GM03348 (cell line): ENCODE measurements at regions not wholly inside any gene's neighbourhood (a gene's known extent, or its start where the extent isn't known, plus 50 kb on each side); places are given as distances from the start of the nearest gene placed in this dataset.
"Not testable (repeated sequence)": the region's sequence is repeated elsewhere in the genome, so short reads cannot be mapped to it uniquely, and the experiment has no call there.

Source experiments
- DNase-seq: peaks from one replicate; pipeline ENCODE4 v3.0.0; 2012; ENCODE audit warnings: low spot score

DNA sequence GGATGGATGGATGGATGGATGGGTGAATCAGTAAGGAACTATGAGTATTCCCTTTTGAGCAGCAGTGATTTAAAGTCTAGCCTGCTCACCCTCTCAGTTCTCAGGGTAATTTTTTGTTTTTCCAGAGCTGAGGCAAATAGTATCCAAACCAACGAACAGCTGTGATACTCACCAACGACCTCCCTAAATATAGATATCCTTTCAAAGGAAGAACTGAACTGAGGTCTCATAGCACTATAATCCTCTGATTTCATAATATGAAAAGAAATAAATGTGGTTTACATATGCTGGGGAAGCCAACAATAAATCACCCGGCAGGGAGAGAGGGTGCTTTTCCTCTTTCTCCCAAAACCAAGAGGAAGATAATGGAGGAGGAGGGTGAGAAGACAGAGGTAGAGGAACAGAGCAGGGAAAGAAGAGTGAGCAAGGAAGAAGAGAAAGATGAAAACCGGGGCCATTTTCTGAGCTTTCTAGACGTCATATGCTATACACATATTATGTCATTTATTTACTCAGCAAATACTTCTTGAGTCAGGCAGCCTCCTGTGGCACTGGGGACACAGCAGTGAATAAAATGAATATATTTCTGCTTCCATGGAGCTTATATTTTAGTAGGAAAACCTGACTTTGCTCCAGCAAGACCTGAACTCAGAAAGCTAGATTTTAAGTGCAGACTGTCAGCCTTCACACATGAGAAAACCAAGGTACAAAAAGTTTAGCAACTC, 710.7 kb upstream of the TBX3 start:
- peak; percentile 7 for DNase-seq

DNA sequence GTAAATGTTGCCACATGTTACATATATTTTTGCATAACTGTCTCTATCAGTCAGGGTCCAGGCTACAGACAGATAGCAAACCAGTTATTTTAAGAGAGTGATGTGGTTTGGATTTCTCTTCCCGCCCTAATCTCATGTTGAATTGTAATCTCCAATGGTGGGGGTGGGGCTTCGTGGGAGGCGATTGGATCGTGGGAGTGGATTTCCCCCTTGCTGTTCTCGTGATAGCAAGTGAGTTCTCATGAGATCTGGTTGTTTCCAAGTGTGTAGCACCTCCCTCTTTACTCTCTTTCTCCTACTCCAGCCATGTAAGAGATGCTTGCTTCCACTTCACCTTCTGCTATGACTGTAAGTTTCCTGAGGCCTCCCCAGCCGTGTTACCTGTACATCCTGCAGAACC, 704.2 kb upstream of the TBX3 start:
- no peak for DNase-seq

DNA sequence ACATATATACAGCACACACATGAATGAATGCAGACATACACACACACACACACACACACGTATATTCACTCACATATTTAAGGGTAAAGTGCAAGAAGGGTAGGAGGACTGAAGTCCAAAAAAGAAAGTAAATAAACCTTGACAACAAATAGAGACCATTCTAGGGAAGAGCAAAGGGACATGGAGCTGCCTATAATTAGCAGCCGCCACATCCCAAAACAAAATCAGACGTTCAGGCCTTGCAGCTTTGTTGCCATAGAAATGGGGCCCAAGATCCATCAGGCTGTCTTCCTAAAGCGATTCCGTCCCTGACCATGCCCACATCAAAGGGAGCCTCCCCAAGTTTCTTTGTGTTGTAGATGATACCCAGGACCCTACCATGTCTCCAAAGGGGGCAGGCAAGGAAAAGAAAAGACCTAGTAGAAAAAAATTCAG, 703.5 kb upstream of the TBX3 start:
- DNase-seq, result no peak

DNA sequence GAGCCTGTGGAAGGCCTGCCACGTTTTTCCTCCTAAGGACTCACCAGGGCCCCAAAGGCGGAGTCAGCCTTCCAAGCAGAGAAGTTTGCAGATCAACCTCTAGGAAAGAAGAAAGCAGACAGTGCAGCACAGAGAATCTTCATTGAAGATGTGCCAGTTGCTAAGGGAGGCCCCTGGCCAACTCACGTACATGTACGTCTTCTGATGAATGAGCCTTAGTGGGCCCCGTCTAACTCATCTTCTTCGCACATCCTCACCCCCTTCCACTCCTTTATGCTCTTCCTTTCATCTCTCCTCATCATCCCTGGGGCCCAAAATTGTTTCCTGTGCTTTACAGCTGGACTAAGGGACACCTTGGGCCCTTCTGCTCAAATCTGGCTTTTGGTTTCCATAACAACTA, 703.0 kb upstream of the TBX3 start:
- no peak for DNase-seq

DNA sequence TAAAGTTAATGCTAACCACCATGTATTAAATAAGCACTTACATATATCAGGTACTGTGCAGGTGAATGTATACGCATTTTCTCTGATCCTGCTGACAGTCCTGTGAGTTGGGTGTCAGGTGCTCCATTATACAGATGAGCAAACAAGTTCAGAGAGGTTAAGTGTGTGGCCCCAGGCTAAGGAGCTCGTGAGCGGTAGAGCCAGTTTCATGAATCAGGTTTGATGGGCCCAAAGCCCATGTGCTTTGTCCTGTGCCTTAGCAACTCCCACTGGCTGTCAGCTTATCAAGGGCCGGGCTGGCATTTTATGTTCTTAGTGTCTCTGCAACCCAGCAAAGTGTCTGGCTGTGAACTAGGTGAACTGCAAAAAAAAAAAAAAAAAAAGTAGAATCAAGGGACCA, 701.2 kb upstream of the TBX3 start:
- no peak for DNase-seq

DNA sequence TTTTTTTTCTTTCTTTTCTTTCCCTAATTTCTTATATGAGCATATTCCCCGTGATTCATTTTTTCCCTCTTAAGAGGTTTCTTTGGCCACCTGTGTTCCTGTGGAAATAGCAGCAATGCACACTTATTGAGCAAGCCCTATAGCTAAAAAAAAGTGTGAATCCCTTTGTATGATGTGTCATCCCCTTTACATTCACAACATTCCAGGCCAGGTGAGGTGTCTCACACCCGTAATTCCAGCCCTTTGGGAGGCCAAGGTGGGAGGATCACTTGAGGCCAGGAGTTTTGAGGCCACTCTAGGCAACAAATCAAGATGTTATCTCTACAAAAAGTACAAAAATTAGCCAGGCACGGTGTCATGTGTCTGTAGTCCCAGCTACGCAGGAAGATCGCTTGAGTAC, 700.4 kb upstream of the TBX3 start:
- DNase-seq, result no peak

DNA sequence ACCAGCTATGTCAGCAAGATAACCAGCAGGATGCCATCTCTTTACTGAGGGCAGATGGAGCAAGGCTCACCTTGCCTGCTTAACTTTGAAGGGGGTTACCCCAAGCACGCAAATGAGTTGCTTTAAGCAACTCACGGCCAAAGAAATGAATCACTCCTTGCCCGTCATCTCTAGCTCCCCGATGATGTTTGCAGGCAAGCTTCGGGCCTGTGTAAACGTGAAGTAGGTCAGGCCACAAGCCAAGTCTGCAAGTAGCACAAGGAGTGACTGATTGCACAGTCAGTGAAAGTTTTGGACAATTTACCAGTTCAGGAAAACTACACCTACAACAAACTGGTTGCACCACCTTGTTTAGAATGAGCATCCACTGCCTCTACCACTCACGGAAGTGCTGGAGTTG, 699.7 kb upstream of the TBX3 start:
- no peak for DNase-seq

DNA sequence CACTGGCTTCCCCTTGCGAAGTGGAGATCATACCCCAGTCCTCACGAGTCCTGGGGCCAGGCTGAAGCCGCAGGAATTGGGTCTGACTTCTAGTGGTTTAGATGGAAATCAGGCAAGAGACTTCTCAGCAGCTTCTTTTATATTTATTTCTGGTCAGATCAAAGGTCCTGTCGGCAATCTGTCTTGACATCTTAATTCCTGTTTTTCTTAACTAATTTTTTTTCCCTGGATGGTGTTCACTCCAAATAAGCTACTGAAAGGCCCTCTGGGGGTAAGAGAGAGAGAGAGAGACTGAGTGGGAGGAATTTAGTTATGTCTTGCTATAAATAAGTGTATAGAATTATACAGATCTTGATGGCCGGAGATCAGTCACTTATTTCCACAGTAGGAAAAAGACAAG, 698.7 kb upstream of the TBX3 start:
- no peak for DNase-seq

DNA sequence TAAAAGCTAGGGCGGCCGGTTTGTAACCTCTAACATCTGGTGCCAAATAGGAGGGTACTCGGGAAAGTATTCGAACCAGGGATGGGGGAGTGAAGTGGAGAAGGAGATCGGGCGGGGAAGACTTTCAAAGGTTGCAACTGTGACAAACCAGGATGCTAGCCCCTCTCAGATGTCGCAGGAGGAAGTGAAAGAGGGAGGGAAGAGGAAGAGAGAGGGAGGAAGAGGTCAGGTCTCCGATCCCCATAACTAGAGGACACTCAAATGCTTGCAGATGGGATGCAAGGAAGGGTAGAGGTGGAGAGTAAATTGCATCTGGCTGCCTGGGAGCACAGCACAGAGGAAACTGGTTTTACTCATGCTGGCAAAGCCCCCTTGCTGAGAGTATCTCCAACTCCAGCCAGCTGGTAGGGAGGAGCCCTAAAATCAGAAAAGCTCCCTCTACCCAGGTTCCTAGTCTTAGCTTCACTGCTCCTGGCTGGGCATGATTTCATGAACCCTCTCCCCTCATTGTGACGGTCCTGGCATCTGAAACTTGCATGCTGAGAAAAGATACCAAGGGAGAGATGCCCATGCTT, 696.7 kb upstream of the TBX3 start:
- DNase-seq, result no peak

DNA sequence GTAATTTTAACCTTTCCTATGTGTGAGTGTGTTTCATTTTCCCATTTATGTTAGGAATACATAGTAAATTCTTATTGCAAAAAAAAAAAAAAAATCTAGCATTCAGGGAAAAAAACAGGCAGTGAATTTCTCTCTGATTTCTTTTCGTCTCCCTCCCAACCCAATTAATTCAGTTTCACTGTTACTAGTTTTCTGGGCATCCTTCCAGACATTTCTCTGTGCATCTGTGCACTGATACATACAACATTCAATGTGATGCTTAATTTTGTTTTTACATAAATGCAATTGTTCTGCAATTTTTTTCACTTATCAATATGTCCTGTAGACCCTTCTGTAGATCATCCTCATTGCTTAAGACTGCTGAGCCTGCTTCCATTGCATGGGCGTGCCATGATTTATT, 694.3 kb upstream of the TBX3 start:
- no peak for DNase-seq

DNA sequence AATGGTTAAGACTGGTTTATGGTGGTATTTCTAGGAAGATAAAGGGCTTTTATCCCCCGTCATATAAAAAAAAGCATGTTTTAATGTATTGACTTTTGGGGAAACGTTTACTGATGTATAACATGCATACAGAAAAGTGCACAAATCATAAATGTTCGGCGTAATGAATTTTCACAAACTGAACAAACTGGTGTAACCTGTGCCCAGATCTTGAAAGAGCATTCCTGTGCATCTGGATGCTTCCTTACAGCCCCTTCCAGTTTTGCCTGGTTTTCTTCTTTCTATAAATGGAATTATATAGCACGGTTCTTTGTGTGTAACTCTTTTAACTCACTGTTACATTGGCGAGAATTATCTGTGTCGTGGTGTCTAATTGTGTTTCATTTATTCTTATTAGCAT, 693.8 kb upstream of the TBX3 start:
- no peak for DNase-seq

DNA sequence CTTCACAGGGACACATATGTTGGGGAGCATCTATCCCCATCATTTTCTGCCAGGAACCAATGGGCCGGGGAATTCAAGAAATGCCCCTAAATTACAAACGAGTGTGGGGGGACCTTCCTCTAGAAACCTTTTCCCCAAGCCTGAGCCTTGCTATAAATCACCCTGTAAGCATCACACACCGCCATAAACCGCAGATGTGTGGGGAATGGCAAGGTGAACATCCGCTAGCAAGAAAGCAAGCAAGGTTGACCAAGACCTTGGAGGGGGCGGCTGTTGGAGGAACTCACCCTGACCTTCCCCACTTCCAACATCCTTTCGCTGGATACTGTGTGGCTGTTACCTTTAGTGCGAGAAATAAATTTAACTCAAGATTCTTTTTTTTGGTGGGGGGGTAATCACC, 693.3 kb upstream of the TBX3 start:
- DNase-seq, result no peak

DNA sequence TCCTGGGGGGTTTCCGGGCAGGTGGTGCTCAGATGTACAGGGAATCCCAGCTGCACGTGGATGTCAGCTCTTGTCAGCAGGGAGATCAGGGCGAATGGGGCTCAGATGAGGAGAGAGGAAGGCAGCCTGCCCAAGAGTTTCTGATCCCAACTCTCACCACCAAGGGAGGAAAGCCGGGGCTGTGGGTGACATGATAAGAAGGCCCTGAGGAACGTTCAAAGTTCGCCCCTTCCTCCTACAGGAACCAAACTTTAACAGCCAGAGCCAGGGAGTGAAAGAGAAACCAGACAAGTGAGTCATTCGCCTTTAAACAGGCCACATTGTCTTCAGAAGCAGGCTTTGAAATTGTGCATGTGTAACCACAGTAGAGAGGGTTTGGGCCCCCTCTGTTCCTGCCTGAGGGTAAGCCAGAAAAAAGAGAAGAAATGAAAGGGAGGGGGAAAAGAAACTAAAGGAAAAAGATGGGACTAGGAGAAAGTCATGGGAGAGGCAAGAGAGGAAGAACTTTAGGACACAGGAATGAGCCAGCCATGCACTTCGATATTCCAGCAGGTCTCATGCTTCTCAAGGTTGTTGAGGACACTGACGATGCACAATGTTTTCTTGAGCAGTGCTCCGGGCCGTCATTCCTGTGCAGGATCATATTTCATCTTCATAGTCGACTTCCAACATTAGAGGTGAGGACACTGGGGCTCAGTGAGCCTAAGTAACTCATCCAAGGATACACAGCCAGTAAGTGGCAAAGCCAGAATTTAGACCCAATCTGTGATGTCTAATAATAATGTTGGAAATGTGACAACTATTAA, 691.4 kb upstream of the TBX3 start:
- peak; percentile 72 for DNase-seq

DNA sequence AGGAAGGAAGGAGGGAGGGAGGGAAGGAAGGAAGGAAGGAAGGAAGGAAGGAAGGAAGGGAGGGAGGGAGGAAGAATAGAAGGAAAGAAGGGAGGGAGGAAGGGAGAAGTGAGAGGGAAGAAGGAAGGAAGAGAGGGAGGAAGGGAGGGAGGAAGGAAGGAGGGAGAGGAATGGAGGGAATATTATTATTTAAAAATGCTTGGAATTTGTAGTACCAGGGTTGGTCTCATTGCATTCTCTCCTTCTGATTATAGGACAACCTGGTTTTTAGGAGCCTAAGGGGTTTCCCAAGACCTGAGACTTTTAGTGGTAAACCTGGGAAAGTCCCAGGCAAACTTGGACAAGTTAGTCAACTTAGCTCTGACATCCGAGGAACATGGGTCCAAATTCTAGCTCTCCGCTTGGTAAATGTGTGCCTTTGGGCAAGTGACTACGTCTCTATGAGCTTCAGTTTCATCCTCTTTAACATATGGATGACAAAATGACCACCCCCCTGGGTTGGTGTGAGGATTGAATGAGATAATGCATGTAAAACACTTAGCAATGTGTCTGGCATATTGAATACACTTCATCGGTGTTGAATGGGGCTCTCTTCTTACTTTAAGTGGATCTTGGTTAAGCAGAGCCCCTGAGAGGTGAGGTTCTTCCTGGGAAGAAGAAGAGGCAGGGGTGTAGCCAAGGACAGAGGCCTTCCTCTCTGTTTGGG, 690.7 kb upstream of the TBX3 start:
- DNase-seq, result no peak

DNA sequence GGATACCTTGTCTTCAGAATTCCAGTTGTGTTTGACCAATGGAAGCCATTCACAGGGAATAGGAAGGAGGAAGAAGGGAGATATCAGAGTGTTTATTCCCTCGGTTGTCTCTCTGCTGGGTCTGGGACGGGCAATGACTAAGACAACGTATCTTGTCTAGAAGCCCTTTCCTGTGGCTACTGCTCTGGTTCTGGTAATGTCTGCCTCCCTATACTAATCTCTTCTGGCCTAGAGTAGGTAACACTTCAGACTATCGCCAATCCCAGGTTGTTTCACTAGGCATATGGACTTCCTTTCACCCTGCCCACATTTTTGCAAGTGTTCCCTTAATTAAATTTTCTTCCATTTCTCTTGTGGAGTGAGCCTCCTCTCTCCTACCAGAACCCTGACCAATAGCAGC, 687.7 kb upstream of the TBX3 start:
- no peak for DNase-seq

DNA sequence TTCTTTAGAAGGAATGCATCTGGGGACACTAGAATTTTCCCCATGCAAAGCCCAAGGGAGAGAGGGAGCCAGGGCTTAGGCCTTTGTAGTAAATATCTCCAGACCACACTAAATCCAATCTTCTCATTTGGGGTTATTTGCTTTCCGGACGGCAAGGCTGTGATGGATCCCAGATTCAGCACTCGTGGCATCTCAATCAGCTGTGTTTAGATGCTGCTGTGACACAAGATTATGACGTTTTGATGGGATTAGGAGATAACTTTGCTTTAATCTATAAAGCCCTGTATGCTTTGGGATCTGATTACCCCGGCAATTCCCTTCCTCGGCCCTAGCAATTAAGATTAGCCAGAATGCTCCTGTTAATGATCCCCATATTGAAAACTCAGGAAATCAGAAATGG, 686.7 kb upstream of the TBX3 start:
- no peak for DNase-seq

DNA sequence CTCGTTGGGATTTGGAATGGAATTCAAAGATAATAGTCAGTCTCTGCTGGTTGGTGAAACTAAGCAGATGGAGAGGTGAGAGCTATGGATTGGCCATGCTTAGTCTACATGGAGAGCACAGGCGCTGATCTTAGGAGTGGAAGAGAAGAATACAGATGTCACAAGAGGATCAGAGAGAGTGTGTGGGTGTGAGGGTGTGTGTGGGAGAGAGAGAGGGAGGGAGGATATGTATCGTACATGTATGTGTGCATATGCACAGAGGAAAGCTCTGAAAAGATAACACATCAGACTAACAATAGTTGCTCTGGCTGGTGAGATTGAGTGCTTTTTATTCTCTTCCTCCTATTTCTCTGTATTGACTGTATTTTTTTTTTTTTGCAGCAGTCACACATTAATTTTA, 686.2 kb upstream of the TBX3 start:
- DNase-seq, result no peak

DNA sequence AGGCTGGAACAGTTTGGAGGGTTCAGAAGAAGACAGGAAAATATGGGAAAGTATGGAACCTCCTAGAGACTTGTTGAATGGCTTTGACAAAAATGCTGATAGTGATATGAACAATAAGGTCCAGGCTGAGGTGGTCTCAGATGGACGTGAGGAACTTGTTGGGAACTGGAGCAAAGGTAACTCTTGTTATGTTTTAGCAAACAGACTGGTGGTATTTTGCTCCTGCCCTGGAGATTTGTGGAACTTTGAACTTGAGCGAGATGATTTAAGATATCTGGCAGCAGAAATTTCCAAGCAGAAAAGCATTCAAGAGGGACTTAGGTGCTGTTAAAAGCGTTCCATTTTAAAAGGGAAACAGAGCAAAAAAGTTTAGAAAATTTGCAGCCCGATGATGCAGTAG, 682.3 kb upstream of the TBX3 start:
- not testable (repeated sequence) for DNase-seq

DNA sequence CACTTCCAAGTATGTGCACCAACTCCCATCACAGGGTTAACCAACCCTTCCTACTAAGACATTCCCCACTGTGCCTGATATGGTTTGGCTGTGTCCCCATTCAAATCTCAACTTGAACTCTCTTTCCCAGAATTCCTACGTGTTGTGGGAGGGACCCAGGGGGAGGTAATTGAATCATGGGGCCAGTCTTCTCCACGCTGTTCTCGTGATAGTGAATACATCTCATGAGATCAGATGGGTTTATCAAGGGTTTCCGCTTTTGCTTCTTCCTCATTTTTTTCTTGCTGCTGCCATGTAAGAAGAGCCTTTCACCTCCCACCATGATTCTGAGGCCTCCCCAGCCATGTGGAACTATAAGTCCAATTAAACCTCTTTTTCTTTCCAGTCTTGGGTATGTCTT, 681.8 kb upstream of the TBX3 start:
- DNase-seq, result not testable (repeated sequence)

DNA sequence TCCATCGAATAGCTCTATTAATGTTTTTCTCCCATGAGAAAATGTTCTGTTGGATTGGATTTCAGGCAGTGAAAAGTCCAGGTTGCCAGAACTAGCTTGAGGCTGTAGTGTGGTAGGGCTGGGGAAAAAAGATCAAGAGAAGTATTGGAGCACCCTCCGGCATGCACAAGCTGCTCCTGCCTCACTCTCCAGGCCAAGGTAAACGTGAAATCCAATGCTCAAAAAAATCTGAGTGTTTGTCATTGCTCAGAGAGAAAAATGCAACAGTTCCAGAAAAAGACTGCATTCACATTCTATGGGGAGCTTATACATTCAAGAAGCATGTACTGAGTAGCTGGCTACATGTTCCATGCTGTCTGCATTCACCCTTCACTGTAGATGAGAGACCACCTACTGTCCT, 680.9 kb upstream of the TBX3 start:
- no peak for DNase-seq

DNA sequence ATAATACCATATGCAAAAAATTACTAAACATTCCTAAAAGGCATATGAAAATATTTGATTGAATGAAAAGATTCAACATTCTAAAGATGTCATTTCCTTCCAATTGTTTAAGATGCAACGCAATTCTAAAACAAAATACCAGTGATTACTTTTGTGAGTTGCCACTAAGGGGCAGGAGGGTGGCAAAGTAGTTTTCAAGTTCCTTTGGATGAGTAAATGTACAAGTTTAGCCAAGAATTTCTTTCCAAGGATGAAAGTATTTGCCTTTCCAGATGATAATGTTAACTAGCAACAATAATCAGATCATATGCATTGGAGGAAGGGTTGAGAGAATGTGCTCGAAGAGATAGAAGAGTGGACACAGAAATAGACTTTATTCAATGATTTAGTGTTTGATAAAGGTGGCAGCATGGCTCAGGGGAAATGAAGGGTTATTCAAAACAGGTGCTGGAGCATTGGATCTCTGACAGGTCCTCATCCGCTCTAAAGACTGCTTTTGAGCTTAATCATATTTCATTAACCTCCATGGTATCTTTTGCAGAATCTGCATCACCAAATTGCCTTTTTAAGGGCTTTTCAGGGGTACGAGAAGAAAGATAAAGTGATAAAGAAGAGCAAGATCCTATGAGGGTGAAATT, 678.5 kb upstream of the TBX3 start:
- peak; percentile 60 for DNase-seq

DNA sequence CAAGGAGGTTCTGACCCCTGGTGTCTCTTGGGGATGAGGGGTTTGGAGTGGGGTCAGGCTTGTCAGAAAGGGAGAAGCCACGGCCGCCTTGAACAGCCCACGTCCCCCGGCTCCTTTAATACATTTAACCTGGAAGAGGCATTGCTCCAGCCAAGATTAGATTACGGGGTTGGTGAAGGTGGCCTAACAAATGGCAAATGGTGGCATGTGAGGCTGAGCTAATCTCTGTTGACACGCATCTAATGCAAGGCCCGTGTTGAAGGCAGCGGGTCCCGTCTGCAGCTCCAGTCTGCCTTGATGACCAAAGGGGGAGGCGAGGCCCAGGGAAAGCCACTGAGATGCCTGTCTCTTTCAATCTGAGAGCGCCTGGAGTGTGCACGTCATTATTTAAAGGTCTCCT, 673.7 kb upstream of the TBX3 start:
- DNase-seq, result no peak
